ENCODE measurements at regions not wholly inside any gene's neighbourhood (a gene's known extent, or its start where the extent isn't known, plus 50 kb on each side); places are given as distances from the start of the nearest gene placed in this dataset.

DNA sequence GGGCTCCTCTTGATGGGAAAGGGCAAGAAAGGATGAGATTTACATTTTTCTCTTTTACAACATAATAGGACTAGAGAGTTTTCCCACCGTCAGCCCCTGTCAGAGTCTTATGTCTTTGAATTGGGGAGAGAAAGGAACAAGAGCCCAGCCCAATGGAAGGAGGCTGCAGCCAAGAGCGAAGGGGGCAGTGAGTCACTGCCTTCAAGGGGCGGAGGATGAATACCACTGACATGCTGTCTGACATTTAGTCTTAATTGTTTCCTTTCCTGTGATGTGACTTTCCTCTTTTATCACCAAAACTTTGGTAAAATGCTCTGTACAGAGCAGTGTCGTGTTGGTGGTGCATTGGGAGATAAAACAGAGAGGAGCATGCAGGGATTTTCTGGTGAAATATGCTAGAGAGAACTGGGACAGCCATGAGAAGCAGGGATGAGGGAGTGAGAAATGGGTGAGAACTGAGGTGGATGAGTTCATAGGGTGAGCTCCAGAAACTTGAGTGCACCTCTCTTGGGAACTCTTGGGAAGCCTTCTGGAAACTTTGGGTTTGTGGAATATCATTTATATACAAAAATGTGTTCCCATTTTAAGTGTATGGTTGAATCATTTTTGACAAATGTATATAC, 179.9 kb upstream of the FGGY start:
- in situ Hi-C loops (cut with MboI; ENCODE audit: low pct_unique_long_range_greater_than_20kb, low sequenced_read_pairs, unreplicated experiment) = no loop called here
- no peak for DNase-seq (ENCODE audit: low spot score)
- TF ChIP-seq, protein P1, sequence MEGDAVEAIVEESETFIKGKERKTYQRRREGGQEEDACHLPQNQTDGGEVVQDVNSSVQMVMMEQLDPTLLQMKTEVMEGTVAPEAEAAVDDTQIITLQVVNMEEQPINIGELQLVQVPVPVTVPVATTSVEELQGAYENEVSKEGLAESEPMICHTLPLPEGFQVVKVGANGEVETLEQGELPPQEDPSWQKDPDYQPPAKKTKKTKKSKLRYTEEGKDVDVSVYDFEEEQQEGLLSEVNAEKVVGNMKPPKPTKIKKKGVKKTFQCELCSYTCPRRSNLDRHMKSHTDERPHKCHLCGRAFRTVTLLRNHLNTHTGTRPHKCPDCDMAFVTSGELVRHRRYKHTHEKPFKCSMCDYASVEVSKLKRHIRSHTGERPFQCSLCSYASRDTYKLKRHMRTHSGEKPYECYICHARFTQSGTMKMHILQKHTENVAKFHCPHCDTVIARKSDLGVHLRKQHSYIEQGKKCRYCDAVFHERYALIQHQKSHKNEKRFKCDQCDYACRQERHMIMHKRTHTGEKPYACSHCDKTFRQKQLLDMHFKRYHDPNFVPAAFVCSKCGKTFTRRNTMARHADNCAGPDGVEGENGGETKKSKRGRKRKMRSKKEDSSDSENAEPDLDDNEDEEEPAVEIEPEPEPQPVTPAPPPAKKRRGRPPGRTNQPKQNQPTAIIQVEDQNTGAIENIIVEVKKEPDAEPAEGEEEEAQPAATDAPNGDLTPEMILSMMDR (IDR thresholded peaks at IDR 0.05; ENCODE audit: extremely low read depth, insufficient read depth, missing control alignments) = no peak

DNA sequence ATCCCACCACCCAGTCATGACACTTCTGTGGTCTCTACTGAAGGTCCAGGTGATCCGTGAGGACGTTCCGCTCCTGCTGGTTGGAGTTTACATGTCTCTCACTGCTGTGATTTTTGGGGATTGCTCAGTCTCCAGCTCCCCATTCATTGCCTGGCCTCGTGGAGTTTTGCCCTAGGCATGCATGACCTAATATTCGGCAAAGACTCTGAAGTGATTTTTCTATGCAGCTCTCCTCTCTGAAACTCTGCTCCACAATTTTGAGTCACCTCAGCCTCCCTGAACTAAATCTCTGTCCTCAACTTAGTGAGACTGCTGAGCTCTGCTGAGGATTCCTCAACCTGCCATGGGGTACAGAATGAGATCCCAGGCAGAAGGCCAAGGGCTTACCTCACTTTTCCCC, 174.4 kb upstream of the FGGY start:
- DNase-seq (ENCODE audit: low spot score) = no peak
- TF ChIP-seq, protein P1 (IDR thresholded peaks at IDR 0.05; ENCODE audit: extremely low read depth, insufficient read depth, missing control alignments) = no peak
- in situ Hi-C loops (cut with MboI; ENCODE audit: low pct_unique_long_range_greater_than_20kb, low sequenced_read_pairs, unreplicated experiment) = no loop called here

DNA sequence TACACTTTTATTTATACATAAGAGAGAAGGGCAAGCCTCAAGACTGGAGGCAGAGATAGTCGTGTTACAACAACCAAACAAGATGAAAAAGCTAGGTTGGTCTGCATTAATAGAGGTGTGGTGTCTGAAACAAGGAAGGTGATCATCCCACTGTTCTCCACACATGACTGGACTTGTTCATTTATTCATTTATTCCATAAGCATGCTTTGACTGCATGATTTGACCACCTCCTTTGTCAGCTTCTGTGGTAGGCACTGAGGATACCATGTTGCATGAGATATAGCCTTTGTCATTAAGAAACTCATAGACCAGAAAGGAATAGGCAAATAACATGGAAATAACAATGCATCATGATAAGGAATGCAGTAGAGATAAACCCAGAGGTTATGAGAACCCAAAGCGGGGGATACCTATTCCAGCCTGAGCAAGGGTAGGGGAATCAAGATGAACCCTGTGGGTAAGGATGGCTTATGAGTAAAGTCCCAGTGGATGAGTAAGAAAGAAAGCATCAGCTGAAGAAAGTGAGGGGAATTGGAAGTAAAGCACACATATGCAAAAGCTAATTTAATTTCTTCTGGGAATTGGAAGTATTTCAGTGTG, 173.7 kb upstream of the FGGY start:
- TF ChIP-seq, protein P1 (IDR thresholded peaks at IDR 0.05; ENCODE audit: extremely low read depth, insufficient read depth, missing control alignments) = no peak
- in situ Hi-C loops (cut with MboI; ENCODE audit: low pct_unique_long_range_greater_than_20kb, low sequenced_read_pairs, unreplicated experiment) = no loop called here
- DNase-seq (ENCODE audit: low spot score) = no peak

DNA sequence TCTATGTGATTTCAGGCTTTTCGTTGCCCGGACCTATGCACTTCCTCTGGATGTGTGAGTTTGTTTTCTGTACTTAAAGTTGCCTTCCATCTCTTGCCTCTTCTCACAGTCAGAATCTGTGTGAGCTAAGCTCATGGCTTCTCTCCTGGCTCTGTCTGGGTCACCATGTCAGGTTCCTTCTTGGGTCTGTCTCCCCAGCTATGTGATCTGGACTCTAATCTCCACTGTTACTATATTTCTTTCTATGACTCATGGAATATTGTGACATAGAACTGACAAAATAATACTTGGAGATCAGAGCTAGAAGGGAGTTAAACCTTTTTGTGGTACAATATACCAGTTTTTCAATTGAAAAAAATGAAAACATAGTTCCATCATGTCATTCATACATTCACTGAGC, 172.7 kb upstream of the FGGY start:
- no peak for DNase-seq (ENCODE audit: low spot score)
- TF ChIP-seq, protein P1 (IDR thresholded peaks at IDR 0.05; ENCODE audit: extremely low read depth, insufficient read depth, missing control alignments) = no peak
- in situ Hi-C loops (cut with MboI; ENCODE audit: low pct_unique_long_range_greater_than_20kb, low sequenced_read_pairs, unreplicated experiment) = no loop called here

DNA sequence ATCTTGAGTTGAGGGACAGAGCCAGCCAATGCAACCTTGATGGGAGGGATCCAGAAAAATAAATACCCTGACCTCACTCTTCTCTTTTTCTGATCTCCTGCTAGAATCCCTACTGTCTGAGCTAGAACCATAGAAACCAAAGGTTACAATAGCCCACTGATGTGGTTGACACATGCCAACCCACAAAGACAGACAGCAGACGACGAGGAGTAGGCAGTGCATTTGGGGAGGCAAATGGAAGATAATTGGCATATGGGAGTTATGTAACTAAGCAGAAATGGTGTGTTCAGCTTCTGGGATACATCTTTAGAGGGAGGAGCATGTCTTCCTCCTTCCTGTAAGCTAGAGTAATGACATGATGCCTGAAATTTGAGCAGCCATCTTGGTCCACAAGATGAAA, 171.7 kb upstream of the FGGY start:
- in situ Hi-C loops (cut with MboI; ENCODE audit: low pct_unique_long_range_greater_than_20kb, low sequenced_read_pairs, unreplicated experiment) = no loop called here
- no peak for DNase-seq (ENCODE audit: low spot score)
- TF ChIP-seq, protein P1 (IDR thresholded peaks at IDR 0.05; ENCODE audit: extremely low read depth, insufficient read depth, missing control alignments) = no peak

DNA sequence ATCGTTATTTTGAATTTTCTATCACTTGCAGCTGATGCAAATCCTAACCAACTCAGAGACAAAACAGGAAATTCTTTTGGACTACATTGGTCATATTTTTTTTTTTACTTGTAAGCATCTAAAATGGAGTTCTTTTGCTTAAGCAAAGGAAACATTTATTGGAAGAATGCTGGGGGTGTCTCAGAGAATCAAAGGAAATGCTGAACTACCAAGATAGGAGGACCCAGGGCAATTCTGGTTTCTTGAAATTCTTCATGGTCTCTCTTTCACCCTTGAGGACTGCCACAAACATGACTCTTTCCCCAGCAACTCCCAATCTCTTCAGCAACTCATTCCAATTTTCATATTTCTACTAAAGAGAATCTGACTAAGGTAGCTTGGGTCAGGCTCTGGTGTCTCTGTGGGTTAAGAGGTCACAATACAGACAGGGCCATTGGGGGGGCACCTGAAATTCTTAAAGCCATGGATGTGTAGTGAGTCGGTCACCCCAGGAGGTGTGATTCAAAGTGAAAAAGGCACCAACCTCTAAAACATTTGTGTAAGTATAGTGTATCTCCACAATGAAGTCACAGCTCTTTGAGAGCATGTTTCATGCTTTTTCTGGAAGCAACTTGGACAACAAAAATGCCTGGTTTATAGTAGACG, 171.1 kb upstream of the FGGY start:
- TF ChIP-seq, protein P1 (IDR thresholded peaks at IDR 0.05; ENCODE audit: extremely low read depth, insufficient read depth, missing control alignments) = no peak
- DNase-seq (ENCODE audit: low spot score) = no peak
- in situ Hi-C loops (cut with MboI; ENCODE audit: low pct_unique_long_range_greater_than_20kb, low sequenced_read_pairs, unreplicated experiment) = no loop called here
